ENCODE measurements at regions not wholly inside any gene's neighbourhood (a gene's known extent, or its start where the extent isn't known, plus 50 kb on each side); places are given as distances from the start of the nearest gene placed in this dataset.

GRCh38 chr7:118478236-118478635, 253.7 kb downstream of the ANKRD7 start:
- DNase-seq (ENCODE audit: low spot score) = no peak
- TF ChIP-seq POLR2AphosphoS5 (IDR thresholded peaks at IDR 0.05; ENCODE audit: low read depth) = no peak
- no peak for TF ChIP-seq JUNB (IDR thresholded peaks at IDR 0.05; ENCODE audit: unreplicated experiment)
- H3K79me2 ChIP-seq (replicated peaks; ENCODE audit: insufficient read depth) = no peaks in the 10 kb centered on the region

GRCh38 chr7:118478931-118479330, 254.4 kb downstream of the ANKRD7 start:
- DNase-seq (ENCODE audit: low spot score) (no peak), ATAC-seq (no peak)
- Histone ChIP-seq H3K79me2 (replicated peaks; ENCODE audit: insufficient read depth) (no peaks in the 10 kb centered on the region), H4K20me1 (replicated peaks; ENCODE audit: insufficient read depth) (no peaks in the 10 kb centered on the region), H3K4me1 (ENCODE audit: insufficient read depth) (no peaks in the 10 kb centered on the region), H3K36me3 (ENCODE audit: insufficient read depth) (peaks cover 6% of the 10 kb centered on the region; the same call in 1 of the 2 replicates), H2AFZ (no peak overlapping the region), H3K9me2 (ENCODE audit: insufficient read depth) (peaks cover 5% of the 10 kb centered on the region; the same call in 1 of the 2 replicates), H3K27me3 (ENCODE audit: insufficient read depth) (no peaks in the 10 kb centered on the region), H3K27ac (ENCODE audit: low read depth) (no peak overlapping the region), H3K4me3 (no peak overlapping the region), H3K4me2 (no peak overlapping the region), H3F3A (replicated peaks; ENCODE audit: low read depth) (no peaks in the 10 kb centered on the region)
- peaks cover 16% of the 10 kb centered on the region; the same call in 2 of the 3 replicates for H3K36me3 Mint-ChIP-seq (ENCODE audit: low read depth)
- TF ChIP-seq ZNF331 (CRISPR knock-in tag; IDR thresholded peaks at IDR 0.05; ENCODE audit: low read depth) (no peak), ZNF462 (CRISPR knock-in tag; IDR thresholded peaks at IDR 0.05) (no peak), NANOG (IDR thresholded peaks at IDR 0.05; ENCODE audit: borderline replicate concordance) (no peak), CTCF (conservative IDR thresholded peaks at IDR 0.05; ENCODE audit: low read depth in 2 of 2) (no peak), POLR2AphosphoS5 (IDR thresholded peaks at IDR 0.05; ENCODE audit: low read depth) (no peak), EZH2phosphoT487 (IDR thresholded peaks at IDR 0.05; ENCODE audit: unreplicated experiment) (no peak), STAT1 (IDR thresholded peaks at IDR 0.05; ENCODE audit: unreplicated experiment) (no peak)
- TF ChIP-seq, protein P1, sequence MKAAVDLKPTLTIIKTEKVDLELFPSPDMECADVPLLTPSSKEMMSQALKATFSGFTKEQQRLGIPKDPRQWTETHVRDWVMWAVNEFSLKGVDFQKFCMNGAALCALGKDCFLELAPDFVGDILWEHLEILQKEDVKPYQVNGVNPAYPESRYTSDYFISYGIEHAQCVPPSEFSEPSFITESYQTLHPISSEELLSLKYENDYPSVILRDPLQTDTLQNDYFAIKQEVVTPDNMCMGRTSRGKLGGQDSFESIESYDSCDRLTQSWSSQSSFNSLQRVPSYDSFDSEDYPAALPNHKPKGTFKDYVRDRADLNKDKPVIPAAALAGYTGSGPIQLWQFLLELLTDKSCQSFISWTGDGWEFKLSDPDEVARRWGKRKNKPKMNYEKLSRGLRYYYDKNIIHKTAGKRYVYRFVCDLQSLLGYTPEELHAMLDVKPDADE (IDR thresholded peaks at IDR 0.05) = no peak
- no peak overlapping the region for H3K27ac Mint-ChIP-seq
- H3K4me1 Mint-ChIP-seq = no peaks in the 10 kb centered on the region
- H3K27me3 Mint-ChIP-seq (ENCODE audit: insufficient read depth, low read depth, poor library complexity) = no peaks in the 10 kb centered on the region
- no peak overlapping the region for H3K4me3 Mint-ChIP-seq
- H3K9me3 Mint-ChIP-seq = peaks cover 27% of the 10 kb centered on the region

More at GRCh38 chr7:118478236-118478635, 253.7 kb downstream of the ANKRD7 start:
- H3K4me1 ChIP-seq (ENCODE audit: insufficient read depth) = no peaks in the 10 kb centered on the region
- Mint-ChIP-seq H3K4me3 (no peak overlapping the region), H3K4me1 (no peaks in the 10 kb centered on the region), H3K9me3 (peaks cover 27% of the 10 kb centered on the region), H3K27me3 (ENCODE audit: insufficient read depth, low read depth, poor library complexity) (no peaks in the 10 kb centered on the region), H3K27ac (no peak overlapping the region; the same call in 1 of the 2 replicates), H3K36me3 (ENCODE audit: low read depth) (peaks cover 16% of the 10 kb centered on the region; the same call in 2 of the 3 replicates)
- H3K27me3 ChIP-seq (ENCODE audit: insufficient read depth) = no peaks in the 10 kb centered on the region
- no peaks in the 10 kb centered on the region for H4K20me1 ChIP-seq (replicated peaks; ENCODE audit: insufficient read depth)
- H3K27ac ChIP-seq (ENCODE audit: low read depth) = no peak overlapping the region
- H3K9me2 ChIP-seq (ENCODE audit: insufficient read depth) = 0 out of 2 replicates have a peak, but pooled peaks cover under 1% of the 10 kb centered on the region
- H3K4me2 ChIP-seq = no peak overlapping the region
- H3K36me3 ChIP-seq (ENCODE audit: insufficient read depth) = peaks cover 6% of the 10 kb centered on the region; the same call in 1 of the 2 replicates
- H3F3A ChIP-seq (replicated peaks; ENCODE audit: low read depth) = no peaks in the 10 kb centered on the region
- peak overlapping the region; percentile 78; the same call in 1 of the 2 replicates for H2AFZ ChIP-seq
- ATAC-seq = no peak
- H3K4me3 ChIP-seq = no peak overlapping the region

Measured in GM23338 (cell line).